MM.1S (cell line): ENCODE measurements at regions not wholly inside any gene's neighbourhood (a gene's known extent, or its start where the extent isn't known, plus 50 kb on each side); places are given as distances from the start of the nearest gene placed in this dataset.

Source experiments
- DNase-seq: peaks from one replicate; pipeline ENCODE4 v3.0.0-alpha.2; 2015
- H2AFZ ChIP-seq: fragments of 300-600 bp; sonication (generic); 2 replicates; pipeline ENCODE4 v1.6.0; 2016; ENCODE audit warnings: antibody characterized with exemption, low read length
- H3F3A ChIP-seq: fragments of 300-600 bp; sonication (generic); 2 replicates; pipeline ENCODE4 v1.6.1; 2016; ENCODE audit warnings: mild to moderate bottlenecking, antibody characterized with exemption, low read length, moderate library complexity, mixed read lengths; ENCODE audit not compliant: insufficient read depth
- H3K27ac ChIP-seq: fragments of 300-600 bp; sonication (generic); 2 replicates; pipeline ENCODE4 v1.5.1; 2016; ENCODE audit warnings: mild to moderate bottlenecking, low read length
- H3K27me3 ChIP-seq: fragments of 300-600 bp; sonication (generic); replicated peaks from 2 replicates; pipeline ENCODE4 v1.6.0; 2016; ENCODE audit warnings: low read length; ENCODE audit not compliant: insufficient read depth
- H3K36me3 ChIP-seq: fragments of 300-600 bp; sonication (generic); replicated peaks from 2 replicates; pipeline ENCODE4 v1.6.1; 2016; ENCODE audit warnings: mild to moderate bottlenecking, low read length, mixed read lengths; ENCODE audit not compliant: insufficient read depth
- H3K4me1 ChIP-seq: fragments of 300-600 bp; sonication (generic); 2 replicates; pipeline ENCODE4 v1.6.1; 2016; ENCODE audit warnings: low read length, mixed read lengths
- H3K4me2 ChIP-seq: fragments of 300-600 bp; sonication (generic); 2 replicates; pipeline ENCODE4 v1.6.0; 2016; ENCODE audit warnings: low read depth, low read length
- H3K4me3 ChIP-seq: fragments of 300-600 bp; sonication (generic); 2 replicates; pipeline ENCODE4 v1.5.1; 2016; ENCODE audit warnings: low read length, mixed read lengths
- H3K79me2 ChIP-seq: fragments of 300-600 bp; sonication (generic); 2 replicates; pipeline ENCODE4 v1.6.1; 2016; ENCODE audit warnings: mixed run types, low read length, mixed read lengths
- H3K9ac ChIP-seq: fragments of 300-600 bp; sonication (generic); 2 replicates; pipeline ENCODE4 v1.6.1; 2016; ENCODE audit warnings: low read length, mixed read lengths
- H3K9me2 ChIP-seq: fragments of 300-600 bp; sonication (generic); replicated peaks from 2 replicates; pipeline ENCODE4 v1.6.1; 2016; ENCODE audit warnings: mild to moderate bottlenecking, low read length, mixed read lengths; ENCODE audit not compliant: insufficient read depth
- H3K9me3 ChIP-seq: fragments of 300-600 bp; sonication (generic); replicated peaks from 2 replicates; pipeline ENCODE4 v1.6.1; 2016; ENCODE audit warnings: mild to moderate bottlenecking, low read length, mixed read lengths; ENCODE audit not compliant: insufficient read depth
- H4K20me1 ChIP-seq: fragments of 300-600 bp; sonication (generic); 2 replicates; pipeline ENCODE4 v1.6.1; 2016; ENCODE audit warnings: mild to moderate bottlenecking, low read length, moderate library complexity, mixed read lengths; ENCODE audit not compliant: insufficient read depth
- EZH2 ChIP-seq: fragments of 300-600 bp; sonication (generic); optimal IDR thresholded peaks from 2 replicates; pipeline ENCODE3; 2017; ENCODE audit warnings: low read depth, mild to moderate bottlenecking, antibody characterized with exemption, low read length, mixed read lengths
- EZH2phosphoT487 ChIP-seq: fragments of 300-600 bp; sonication (generic); IDR thresholded peaks from 2 replicates; pipeline ENCODE4 v1.6.1; 2018; ENCODE audit warnings: antibody characterized with exemption, low read length
- TF ChIP-seq, protein P1 (sequence below): fragments of 300-600 bp; sonication (generic); IDR thresholded peaks from 2 replicates; pipeline ENCODE4 v1.5.1; 2016; ENCODE audit warnings: antibody characterized with exemption, low read length, mixed read lengths

DNA sequence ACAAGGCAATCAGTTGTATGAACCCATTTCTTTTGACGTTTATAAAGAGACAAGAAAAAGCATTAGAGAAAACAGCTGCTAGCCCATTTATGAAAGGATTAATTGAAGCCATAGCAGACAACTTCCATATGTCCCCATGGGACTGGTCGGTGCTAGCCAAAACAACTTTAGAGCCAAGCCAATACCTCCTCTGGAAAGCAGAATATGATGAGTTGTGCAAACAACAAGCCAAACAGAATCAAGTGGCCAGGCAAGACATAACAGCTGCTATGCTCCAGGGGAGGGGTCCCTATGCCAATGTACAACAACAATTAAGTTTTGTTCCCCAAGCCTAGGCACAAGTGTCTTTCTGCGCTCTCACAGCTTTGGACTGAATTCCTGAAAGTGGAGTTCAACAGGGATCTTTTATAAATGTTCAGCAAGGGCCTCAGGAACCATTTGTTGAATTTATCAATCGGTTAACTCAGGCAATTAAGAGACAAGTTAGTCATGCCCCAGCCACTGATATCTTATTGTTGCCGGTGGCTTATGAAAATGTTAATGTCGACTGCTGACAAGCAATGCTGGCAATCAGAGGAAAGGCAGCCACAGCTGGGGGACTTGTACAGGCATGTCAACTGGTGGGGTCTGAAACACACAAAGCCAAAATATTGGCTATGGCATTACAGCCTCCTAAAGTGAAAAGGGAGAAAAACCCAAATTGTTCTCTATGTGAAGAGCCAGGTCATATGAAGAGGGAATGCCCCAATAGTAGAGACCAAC is 1593.1 kb upstream of the TENM4 start:
- no peaks in the 10 kb centered on the region for H3K9me3 ChIP-seq
- H2AFZ ChIP-seq, result no peak overlapping the region
- H3F3A ChIP-seq, result no peaks in the 10 kb centered on the region
- TF ChIP-seq EZH2 (no peak), EZH2phosphoT487 (no peak)
- TF ChIP-seq, protein P1, sequence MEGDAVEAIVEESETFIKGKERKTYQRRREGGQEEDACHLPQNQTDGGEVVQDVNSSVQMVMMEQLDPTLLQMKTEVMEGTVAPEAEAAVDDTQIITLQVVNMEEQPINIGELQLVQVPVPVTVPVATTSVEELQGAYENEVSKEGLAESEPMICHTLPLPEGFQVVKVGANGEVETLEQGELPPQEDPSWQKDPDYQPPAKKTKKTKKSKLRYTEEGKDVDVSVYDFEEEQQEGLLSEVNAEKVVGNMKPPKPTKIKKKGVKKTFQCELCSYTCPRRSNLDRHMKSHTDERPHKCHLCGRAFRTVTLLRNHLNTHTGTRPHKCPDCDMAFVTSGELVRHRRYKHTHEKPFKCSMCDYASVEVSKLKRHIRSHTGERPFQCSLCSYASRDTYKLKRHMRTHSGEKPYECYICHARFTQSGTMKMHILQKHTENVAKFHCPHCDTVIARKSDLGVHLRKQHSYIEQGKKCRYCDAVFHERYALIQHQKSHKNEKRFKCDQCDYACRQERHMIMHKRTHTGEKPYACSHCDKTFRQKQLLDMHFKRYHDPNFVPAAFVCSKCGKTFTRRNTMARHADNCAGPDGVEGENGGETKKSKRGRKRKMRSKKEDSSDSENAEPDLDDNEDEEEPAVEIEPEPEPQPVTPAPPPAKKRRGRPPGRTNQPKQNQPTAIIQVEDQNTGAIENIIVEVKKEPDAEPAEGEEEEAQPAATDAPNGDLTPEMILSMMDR, result no peak
- no peaks in the 10 kb centered on the region for H4K20me1 ChIP-seq
- no peaks in the 10 kb centered on the region for H3K36me3 ChIP-seq
- no peak overlapping the region for H3K4me2 ChIP-seq
- no peaks in the 10 kb centered on the region for H3K27me3 ChIP-seq
- no peak overlapping the region for H3K27ac ChIP-seq
- H3K4me3 ChIP-seq, result no peak overlapping the region
- no peaks in the 10 kb centered on the region for H3K9me2 ChIP-seq
- no peak for DNase-seq
- H3K9ac ChIP-seq, result no peak overlapping the region
- H3K79me2 ChIP-seq, result no peaks in the 10 kb centered on the region
- no peaks in the 10 kb centered on the region for H3K4me1 ChIP-seq

DNA sequence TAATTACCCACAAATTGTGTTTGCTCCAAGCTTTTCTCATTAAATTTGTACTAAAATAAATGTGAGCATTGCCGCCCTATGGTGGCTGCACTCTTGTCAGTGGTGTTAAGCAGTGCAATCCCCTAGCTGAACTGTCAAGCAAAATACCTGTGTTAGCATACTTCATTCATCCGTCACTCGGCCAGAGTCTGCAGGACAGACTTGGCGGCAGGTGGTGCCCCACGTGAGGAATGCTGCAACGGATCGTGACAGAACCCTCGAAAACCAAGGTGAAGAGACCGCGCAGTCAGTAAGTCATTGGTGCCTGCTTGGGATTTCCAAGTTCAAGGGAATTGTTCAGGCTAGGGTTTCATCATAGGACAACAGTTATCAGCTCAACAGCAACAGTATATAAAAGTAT is 1592.1 kb upstream of the TENM4 start:
- Histone ChIP-seq H3K9me3 (no peaks in the 10 kb centered on the region), H4K20me1 (no peaks in the 10 kb centered on the region), H3K4me2 (no peak overlapping the region), H2AFZ (no peak overlapping the region), H3K27me3 (no peaks in the 10 kb centered on the region), H3K27ac (no peak overlapping the region), H3K79me2 (no peaks in the 10 kb centered on the region), H3K36me3 (no peaks in the 10 kb centered on the region), H3F3A (no peaks in the 10 kb centered on the region), H3K9ac (no peak overlapping the region), H3K9me2 (no peaks in the 10 kb centered on the region), H3K4me1 (no peaks in the 10 kb centered on the region), H3K4me3 (no peak overlapping the region)
- TF ChIP-seq, protein P1, result no peak
- no peak for TF ChIP-seq EZH2
- TF ChIP-seq EZH2phosphoT487, result no peak
- DNase-seq, result no peak

DNA sequence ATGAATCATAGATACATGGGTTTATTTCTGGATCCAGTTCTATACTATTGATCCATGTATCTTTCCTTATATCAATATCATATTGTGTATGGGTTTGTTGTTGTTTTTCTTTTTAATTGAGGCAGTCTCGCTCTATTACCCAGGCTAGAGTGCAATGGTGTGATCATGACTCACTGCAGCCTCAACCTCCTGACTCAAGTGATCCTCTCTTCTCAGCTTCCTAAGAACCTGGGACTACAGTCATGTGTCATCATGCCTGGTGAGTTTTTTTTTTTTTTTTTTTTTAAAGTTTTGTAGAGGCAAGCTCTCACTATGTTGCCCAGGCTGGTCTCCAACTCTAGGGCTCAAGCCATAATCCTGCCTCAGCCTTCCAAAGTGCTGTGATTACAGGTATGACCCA is 1589.4 kb upstream of the TENM4 start:
- H3K27me3 ChIP-seq, result no peaks in the 10 kb centered on the region
- H3K79me2 ChIP-seq, result no peaks in the 10 kb centered on the region
- no peaks in the 10 kb centered on the region for H3K4me1 ChIP-seq
- H2AFZ ChIP-seq, result no peak overlapping the region
- H3K27ac ChIP-seq, result no peak overlapping the region
- TF ChIP-seq, protein P1, result no peak
- no peak for TF ChIP-seq EZH2
- TF ChIP-seq EZH2phosphoT487, result no peak
- DNase-seq, result no peak
- H4K20me1 ChIP-seq, result no peaks in the 10 kb centered on the region
- H3K9me2 ChIP-seq, result no peaks in the 10 kb centered on the region
- no peak overlapping the region for H3K9ac ChIP-seq
- no peaks in the 10 kb centered on the region for H3K9me3 ChIP-seq
- H3K4me3 ChIP-seq, result no peak overlapping the region
- H3K4me2 ChIP-seq, result no peak overlapping the region
- H3K36me3 ChIP-seq, result no peaks in the 10 kb centered on the region
- no peaks in the 10 kb centered on the region for H3F3A ChIP-seq
